ENCODE measurements at regions not wholly inside any gene's neighbourhood (a gene's known extent, or its start where the extent isn't known, plus 50 kb on each side); places are given as distances from the start of the nearest gene placed in this dataset.

DNA sequence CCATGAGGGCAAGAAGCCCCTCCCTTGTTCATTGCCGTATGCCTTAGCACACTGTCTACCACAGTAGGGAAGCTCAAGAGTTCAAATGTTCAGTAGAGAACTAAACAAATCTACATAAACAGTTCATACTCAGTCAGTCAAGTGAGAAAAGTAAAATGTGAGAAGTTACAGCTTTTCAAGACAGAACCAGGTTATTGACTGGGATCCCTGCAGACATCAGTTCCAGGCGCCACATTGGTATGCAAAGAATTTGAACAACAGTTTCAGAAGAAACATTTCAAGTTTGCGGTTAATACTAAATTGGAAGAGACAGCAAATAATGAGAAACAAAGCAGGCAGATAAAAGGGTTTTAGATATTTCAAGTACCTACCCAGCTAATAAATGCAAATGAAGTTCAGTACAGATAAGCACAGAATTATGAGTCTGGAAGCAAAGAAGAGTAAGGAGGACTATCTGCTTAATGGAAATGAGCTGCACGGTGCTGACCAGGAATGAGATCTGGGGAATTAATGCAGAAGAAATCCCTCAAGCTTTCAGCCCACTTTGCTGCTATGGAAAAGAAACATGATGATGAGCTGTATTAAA, 246.2 kb downstream of the HACE1 start:
- DNase-seq: no peak

DNA sequence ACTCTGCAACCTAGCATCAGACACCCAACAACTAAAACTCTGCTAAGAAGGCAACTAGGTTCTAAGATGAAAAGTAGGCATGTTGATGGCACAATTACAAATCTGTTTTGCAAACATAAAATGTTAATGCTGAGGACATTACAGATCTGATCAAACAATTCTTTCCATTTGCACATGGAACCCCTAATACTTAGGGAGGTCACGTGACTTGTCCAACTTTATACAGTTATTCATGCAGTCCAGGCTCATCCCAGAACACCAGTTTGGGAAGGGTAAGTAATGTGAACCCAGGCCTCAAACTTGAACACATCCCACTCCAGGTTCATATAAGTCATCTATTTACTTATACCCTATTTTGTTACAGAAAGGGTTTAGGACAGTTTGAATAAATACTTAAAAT, 247.2 kb downstream of the HACE1 start:
- DNase-seq: no peak

DNA sequence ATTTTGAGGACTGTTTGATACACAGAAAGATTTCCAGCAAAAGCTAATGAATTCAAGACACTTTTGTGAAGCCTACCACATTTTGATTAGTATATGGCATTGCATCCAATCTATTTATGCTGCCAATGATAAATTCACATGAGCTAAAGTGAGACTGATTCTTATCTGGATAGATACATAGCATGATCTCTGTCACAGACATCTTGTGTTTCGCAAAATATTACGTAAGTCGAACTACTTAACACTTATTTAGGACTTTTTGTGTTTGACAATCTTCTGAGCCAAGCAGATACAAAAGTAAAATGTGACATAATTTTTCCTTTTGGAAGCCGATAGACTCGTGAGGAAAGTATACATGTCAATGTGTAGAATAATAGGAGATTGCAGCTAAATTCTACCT, 251.6 kb downstream of the HACE1 start:
- DNase-seq: no peak

DNA sequence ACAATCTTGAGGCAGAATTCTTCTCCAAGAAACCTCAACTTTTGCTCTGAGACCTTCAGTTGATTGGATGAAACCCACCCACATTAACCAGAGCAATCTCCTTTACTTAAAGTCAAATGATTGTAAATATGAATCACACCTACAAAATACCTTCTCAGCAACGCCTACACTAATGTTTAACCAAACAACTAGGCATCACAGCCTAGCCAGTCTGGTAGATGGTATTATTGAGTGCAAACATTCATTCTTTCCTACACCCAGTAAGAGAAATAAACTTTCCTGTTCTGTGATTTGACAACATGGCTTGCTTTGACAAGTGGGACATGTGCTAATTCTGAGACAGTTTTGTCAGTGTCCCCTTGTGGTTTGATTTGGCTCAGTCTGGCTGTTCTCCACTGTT, 252.2 kb downstream of the HACE1 start:
- no peak for DNase-seq

DNA sequence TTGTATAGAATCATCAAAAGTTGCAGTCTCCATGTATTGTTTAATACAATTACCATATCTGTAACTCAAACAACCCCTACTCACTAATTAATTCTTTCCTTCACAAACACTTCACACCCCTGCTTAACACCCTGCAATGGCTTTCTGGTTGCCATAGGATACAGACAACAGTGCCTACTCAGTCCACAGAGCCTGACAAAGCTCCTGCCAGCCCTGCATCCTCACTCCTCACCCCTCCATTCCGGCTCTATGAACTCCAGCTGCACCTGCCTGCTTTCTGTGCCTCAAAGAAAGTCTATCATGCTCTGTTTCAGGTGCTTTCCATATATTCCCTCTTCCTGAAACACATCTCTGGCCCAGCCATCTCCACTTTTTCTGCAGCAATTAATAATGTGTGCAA, 253.4 kb downstream of the HACE1 start:
- DNase-seq: no peak

DNA sequence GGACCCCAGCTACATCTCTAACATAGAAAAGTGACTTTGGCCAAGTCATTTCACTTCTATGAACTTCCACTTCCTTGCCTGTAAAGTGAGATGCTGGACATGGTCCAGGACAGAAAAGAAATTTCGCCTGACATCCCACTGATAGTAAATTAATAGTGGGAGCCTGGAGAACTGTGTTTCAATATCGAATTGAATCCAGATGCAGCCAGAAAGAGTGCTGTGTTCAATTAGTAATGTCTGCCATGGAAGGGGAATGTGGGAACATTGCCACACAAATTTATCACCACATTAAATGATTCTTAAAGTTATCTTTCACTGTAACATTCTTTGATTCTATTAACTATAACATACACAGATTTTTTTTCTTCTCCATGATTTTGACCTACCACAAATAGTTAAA, 255.0 kb downstream of the HACE1 start:
- no peak for DNase-seq

DNA sequence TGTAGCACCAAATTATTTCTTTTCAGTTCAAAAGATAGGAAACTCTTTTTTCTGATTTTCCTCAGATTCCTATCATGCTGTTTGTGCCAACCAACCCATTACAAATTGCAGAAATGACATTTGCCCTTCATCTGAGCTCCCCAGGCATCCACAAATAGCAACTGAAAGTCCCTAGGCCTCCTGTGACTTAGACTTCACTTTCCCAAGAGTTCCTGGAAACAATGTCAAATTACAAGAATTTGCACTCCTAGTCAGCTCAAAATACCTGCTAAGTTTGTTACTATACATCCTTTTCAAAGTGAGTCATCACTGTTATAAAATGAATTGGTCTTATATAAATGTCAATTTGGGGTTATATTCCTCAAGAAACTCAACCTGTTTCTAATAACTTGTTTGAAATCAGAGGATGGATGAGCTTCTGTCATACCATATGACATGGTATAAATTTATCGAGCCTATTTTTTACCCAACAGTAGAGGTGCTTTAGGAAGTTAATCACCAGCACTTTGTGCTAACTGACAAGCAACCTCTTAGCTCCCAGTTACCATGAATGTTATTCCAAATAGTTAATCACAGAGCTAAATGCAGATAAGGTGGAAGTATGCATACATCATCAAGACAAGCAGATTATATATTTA, 256.5 kb downstream of the HACE1 start:
- DNase-seq: no peak

DNA sequence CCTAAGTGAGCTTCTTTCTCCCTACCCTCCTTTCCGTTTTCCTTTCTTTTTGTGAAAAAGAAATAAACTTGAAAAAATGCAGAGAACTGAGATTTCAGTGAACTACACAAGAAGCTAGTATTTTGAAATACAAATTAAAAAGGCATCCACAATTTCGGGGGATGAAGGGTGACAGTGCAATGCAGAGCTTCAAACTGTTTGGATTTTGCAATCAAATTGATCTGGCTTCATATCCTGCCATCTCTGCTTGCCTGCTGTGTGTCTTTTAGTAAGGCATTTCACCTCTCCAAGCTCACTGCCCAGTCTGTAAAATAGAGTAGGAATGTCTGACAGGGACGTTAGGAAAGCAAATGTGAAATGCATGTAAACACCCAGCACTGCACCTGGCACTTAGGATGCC, 258.0 kb downstream of the HACE1 start:
- DNase-seq: no peak

DNA sequence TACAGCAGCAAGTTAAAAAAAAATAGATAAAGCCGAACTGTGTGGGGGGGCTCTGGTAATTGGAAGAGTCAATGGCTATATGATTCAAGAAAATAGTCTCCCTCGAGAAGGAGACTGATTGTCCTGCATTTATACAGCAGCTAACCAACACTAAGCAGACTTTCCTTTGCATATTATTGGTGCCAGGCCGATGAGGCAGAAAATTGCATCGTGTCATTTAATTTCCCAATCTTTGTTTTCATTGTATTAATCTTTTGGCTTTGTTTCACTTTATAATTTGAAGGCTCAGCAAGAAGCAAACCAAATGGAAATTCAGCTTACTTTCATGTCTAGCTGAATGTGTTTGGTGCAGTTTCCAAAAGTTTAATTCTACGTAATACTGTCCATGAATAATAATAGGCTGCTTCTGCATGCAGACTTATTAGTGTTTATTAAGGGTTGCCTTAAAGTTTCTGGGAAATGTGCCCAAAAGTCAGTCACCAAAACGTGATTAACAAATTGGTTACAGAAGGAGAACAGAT, 258.5 kb downstream of the HACE1 start:
- no peak for DNase-seq

DNA sequence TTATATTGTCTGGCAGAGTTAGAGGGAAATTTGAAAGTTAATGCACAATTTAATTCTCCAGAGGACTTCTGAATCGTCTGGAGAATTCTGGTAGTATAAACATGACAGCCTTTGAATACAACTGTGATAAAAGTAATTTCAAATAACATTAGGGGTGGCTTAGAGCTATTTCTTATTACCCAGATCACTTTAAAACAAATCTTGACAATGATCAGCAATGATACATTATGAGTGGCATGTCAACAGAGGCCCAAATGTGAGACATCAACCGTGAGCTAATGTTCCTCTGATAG, 259.1 kb downstream of the HACE1 start:
- DNase-seq: no peak

DNA sequence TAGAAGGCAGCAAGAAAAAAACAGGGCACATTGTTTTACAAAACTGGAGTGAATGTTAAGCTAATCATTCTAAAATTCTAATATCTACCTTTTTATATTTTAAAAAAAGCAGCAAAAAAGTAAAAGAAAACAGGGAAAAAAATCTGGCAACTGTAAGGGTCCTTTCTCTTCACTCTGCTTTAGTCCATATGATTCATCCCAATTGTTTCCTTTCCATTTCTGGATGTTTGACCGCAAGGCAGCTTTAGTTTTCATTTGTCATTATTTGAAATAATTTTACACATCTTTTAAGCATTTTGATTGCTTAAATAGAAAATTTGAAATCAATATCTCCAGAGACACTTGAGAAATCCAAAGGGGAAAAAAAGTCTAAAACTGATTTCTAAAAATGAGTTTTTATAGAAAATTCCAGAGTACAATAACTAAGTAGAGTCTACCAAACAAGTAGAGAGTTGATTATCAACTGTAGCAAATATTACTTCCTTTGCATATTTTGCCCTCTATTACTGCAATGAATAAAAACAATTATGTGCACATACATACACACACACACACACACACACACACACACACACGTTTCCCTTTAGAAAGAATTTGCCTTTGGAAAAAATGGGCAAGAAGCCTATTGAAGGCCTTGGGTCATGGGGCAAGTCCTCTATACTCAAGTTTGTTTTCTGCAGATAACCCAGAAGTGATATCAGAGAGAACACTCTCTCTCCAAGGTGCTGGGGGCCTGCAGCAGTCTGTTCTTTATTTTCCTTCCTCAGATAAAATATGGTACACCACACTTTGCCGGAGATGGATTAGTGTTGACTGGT, 259.7 kb downstream of the HACE1 start:
- DNase-seq: no peak

DNA sequence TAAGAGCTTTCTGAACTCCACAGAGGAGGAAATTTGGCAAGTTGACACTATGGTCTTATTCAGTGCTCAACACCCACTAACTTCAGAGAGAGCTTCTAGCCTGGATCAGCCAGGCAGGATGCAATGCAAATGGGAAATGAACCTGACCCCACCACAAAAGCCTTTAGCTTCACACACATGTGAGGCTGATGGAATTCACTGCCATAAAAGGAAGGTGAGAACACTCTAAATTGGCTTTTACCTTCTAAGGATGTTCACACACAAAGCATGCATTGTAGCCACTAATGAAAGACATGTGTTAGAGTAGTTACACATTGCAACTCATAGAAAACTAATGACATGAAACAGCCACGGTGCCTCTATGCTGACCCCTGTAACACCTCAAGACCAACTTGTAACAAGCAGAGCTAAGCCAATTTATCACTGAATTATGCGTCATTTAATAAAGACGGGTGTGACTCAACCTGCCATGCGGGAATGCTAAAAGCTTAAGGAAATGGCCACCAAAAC, 262.1 kb downstream of the HACE1 start:
- no peak for DNase-seq

DNA sequence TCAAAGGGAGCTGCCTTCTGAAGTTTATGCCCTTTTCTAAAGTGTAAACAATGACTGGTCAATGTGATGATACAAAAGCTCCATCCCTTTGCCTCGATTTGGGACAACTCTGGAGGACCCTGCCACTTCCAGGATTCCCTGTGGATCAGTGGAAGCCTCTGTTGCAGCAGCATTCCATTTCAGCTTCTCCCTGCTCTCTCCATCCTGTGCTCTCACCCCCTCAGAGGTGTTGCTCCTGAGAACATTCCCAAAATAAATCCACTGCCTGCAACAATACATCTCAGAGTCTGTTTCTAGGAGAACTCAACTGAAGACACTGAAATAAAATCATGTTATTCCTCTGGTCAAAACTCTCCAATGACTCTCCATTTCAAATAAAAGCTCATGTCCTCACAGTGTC, 263.6 kb downstream of the HACE1 start:
- DNase-seq: no peak

DNA sequence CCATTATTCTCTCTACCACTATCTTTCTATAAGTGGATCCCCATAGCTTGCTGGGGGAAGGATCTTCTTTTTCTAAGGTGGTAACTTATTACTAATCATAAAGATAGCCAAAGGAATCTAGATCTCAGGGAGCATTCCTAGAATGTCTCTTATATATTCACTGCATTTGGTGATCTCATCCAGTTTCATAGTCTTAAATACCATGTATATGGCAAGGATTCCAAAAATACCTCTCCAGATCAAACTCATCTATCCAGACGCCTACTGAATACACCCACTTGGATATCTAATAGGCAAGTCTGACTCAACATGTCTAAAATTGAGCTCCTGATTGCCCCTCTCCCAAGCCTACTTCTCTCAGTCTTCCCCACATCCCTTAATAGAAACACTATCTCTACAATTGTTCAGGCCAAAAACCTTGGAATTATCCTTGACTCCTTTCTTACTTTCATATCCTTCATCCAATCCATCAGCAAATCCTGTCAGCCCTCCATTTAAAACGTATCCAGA, 264.4 kb downstream of the HACE1 start:
- no peak for DNase-seq

DNA sequence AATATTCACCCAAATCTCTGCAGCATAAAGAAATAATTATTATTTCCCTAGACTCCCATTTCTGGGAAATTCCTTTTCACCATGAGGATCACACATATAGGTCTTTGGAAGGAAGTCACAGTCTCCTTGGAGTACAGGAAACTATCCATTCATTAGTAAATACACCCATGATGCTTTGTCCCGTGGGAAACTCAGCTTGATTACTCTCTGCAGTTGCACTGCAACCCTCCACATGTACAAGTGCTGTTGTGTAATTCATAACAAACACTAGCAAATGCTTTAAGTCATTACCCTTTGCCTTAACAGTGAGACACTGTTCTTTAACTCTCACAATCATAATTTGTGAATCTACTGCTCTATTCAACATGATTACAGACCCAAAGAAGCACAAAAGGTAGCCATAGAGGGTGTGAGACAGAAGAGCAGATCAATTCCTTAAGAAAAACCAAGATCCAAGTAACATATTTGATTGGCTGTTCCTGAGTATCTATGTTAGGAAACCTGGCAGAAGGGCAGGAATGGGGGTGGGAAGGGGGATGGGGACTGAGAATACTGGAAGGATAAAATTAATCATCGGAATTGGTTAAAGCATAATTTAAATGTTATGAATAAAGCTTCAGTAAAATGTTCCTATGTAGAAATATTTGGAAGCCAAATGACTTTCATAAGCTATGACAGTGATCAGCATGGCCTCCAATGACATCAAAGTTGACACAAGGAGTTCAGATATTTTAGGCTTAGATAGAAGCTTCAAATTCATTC, 268.0 kb downstream of the HACE1 start:
- no peak for DNase-seq

DNA sequence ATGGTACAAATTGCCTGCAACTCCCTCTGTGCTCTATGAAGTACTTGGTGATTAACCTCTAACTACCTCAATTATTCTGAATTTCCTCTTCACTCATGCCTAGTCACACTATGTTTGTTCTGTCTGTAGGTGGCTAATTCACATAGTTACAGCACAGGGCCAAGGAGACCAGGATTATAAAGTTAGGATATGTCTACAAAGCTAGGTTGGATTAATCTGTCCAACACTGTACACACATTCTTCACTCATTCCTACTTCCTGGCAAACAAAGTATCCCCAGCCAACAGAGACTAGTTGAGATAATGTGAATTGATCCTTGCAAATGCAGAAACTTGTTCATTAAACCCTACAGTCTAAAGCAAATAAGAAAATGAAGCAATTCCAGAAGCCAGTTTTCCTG, 269.8 kb downstream of the HACE1 start:
- no peak for DNase-seq

DNA sequence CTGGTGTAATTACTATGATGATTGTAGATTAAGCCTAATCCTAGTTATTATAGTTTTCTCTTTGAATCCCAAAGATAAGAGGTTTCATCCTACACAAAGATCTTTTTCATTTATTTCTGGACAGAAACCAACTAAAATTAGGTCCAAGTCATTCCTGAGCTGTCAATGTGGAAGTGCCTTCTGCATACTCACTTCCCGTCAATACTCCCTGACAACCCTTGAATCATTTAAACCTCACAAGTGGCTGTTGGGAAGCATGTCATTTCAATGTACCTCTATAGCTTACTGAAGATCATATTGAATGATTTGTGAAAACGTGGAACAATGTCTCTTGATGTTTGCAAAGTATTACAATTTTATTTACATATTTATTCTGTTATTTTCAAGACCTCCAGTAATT, 274.1 kb downstream of the HACE1 start:
- no peak for DNase-seq

DNA sequence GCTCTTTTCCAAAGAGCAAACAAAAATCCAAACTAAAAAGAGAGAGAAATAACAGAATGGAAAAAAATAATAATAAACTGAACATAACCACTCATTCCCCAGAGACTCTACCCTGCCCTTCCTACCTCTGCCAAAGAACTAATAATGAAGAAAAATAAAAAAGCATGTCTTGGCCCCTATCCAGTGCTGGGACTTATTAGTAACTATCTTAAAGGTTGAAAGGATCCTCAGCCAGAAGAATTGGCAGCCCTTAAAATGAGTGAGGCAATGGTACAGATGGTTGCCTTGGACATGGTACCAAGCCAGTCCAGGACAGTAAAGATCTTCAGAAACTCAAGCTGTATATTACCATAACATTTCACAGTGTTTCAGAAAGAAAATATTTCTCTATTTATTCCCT, 279.3 kb downstream of the HACE1 start:
- no peak for DNase-seq

DNA sequence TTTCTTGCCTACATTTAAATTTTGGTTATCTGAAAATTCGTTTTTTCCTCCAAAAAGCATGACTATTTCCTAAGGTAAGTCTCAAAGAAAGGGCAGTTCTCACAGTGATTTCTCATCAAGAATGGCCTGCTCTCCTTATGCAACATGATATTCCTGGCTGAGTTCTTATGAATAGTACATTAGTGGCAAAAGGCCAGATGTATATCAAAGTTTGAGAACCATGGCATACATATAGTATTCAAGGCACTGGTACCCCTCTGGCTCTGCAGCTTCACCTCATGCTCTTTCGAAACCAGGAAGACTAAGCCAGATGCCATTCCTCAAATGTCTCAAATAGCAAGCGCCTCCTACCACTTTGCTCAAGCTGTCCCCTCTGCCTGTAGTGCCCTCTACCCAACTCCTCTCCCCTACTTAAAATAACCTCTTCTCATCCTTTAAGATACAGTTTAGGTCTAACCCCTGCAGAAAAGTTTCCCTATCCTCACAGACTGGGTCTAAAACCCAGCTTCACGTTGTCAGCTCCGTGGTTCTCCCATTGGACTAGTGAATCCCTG, 280.3 kb downstream of the HACE1 start:
- no peak for DNase-seq

DNA sequence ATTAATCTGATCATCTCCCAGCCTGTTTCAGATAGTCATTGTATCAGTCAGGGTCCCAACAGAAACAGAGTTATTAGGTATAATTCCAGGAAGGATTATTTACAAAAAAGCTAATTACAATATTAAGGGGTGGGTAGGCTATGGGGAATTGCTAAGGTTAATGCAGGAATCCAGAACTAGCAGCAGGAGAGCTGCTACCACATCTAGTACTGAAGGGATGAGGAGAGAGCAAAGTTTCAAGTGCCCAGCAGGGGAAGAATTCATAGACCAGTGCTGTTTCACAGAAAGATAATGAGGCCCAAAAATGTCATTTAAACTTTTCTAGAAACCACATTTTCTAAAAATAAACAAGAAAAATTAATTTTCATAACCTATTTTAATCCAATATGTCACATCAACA, 284.2 kb downstream of the HACE1 start:
- no peak for DNase-seq

DNA sequence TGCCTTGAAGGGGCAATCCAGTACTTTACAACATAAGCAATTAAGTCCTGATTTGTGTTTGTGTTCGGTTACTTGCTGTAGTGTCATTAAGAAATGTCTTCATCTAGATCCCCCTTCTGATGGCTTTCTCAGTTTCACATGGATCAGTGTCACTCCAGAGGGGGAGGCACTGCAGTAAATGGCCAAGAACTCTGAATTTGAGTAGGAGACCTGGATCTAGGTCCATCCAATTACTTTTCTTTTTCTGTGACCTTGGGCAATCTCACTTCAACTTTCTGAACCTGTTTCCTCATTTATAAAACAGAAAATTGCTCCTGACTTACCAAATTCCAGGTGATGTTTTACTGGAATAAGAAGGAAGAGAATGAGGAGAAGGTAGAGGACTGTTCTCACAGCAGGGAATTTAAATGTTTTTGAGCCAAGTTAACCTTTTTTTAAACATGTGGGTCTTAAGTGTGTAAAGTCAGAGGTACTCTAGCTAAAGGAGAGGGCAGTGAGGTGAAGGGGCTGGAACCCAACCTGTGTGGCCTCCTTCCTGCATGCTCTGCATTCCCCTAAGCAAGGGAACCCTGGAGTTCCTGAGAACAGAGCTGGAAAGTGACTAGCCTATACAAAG, 285.5 kb downstream of the HACE1 start:
- DNase-seq: no peak

DNA sequence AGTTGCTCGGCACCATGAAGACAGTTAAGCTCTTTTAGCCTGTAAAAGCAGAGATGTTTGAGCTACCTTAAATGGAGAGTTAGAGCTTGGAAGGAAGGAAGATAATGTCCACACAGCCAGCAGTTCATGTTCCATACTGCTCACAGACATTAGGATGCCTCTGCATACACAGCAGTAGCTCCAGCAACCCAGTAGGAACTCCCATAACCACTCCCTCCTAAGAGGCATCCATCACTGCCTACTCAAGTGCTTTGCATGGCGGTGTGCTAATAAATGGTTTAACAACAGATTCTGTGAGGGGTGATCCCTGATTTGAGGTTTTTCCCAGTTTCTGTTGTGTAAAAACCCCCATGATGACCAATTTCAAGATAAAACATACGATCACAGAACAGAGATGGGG, 286.4 kb downstream of the HACE1 start:
- no peak for DNase-seq

All from right forelimb (tissue), 1 donor.